ENCODE measurements at regions not wholly inside any gene's neighbourhood (a gene's known extent, or its start where the extent isn't known, plus 50 kb on each side); places are given as distances from the start of the nearest gene placed in this dataset.

DNA sequence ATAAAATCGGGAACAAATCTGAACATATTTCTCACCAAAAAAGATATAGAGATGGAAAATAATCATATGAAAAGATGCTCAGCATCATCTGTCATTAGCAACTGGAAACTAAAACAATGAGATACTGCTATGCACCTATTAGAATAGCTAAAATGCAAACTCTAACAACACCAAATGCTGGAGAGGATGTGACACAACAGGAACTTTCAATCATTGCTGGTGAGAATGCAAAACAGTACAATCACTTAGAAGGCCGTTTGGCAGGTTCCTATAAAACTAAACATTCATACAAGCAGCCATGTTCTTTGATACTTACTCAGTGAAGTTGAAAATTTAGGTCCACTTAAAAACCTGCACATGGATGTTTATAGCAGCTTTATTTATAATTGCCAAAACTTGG lies 67.0 kb downstream of the FAM50B start:
- TF ChIP-seq CTCF (IDR thresholded peaks at IDR 0.05) (no peak), POLR2AphosphoS5 (IDR thresholded peaks at IDR 0.05; ENCODE audit: low read depth, low read length) (no peak), TCF7L2 (IDR thresholded peaks at IDR 0.05; ENCODE audit: low read depth, low read length) (no peak), SIN3A (IDR thresholded peaks at IDR 0.05; ENCODE audit: borderline replicate concordance, insufficient read depth, low read depth, low read length) (no peak)

Data from Panc1 (cell line).